ENCODE measurements at regions not wholly inside any gene's neighbourhood (a gene's known extent, or its start where the extent isn't known, plus 50 kb on each side); places are given as distances from the start of the nearest gene placed in this dataset.

DNA sequence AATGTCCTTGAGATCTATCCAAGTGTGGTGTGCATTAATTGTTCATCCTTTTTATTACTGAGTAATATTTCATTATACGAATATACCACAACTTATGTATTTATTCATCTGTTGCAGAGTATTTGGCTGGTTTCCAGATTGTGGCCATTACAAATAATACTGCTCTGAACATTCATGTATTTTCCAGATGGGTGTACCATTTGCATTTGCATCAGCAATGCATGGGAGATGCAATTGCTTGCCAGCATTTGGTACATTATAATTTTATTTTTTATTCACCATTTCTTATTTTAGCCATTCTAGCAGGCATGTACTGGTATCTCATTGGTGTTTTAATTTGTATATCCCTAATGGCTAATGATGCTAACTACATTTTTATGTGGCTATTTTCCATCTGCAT is 162.4 kb downstream of the SCG2 start:
- H3K4me3 ChIP-seq (ENCODE audit: low read depth, poor library complexity, severe bottlenecking) = no peak overlapping the region
- 85 to 86% methylated on average over 1 of the region's 1 CpG for WGBS, 2 donors
- intact Hi-C loops (cut with DNase I; ENCODE audit: low total_unique reads) = no loop called here
- TF ChIP-seq CTCF (IDR thresholded peaks at IDR 0.05) (no peak), POLR2A (IDR thresholded peaks at IDR 0.05) (no peak)
- no peak for DNase-seq (ENCODE audit: low spot score in 2 of 2)

GRCh38 chr2:223442847-223443246 is 159.3 kb downstream of the SCG2 start:
- DNase-seq (ENCODE audit: low spot score in 2 of 2) = no peak
- TF ChIP-seq CTCF (IDR thresholded peaks at IDR 0.05) (no peak), POLR2A (IDR thresholded peaks at IDR 0.05) (no peak)
- intact Hi-C loops (cut with DNase I; ENCODE audit: low total_unique reads) = no loop called here
- H3K4me3 ChIP-seq (ENCODE audit: low read depth, poor library complexity, severe bottlenecking) = no peak overlapping the region
- WGBS, 2 donors = 51 to 61% methylated on average over 2 of the region's 2 CpGs

DNA sequence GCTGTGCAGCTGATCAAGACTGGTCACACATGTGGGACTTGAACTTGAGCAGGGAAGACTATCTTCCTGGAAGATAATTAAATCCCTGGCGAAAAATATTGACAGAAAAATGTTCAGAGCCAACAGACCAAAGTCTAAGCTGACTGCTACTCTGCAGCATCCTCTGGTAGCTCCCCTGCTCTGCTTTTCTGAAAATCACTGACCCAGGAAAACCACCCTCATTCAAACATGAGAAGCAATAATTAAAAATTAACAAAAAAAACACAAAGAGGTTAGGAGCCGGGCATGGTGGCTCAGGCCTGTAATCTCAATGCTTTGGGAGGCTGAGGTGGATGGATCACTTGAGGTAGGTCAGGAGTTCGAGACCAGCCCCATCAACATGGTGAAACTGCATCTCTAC is 151.9 kb downstream of the SCG2 start:
- intact Hi-C loops (cut with DNase I; ENCODE audit: low total_unique reads) = no loop called here
- TF ChIP-seq CTCF (IDR thresholded peaks at IDR 0.05) = no peak
- TF ChIP-seq POLR2A (IDR thresholded peaks at IDR 0.05) = no peak
- H3K4me3 ChIP-seq (ENCODE audit: low read depth, poor library complexity, severe bottlenecking) = no peak overlapping the region
- whole genome bisulfite sequencing, 2 donors = 79 to 85% methylated on average over 3 of the region's 3 CpGs
- DNase-seq (ENCODE audit: low spot score in 2 of 2) = no peak

DNA sequence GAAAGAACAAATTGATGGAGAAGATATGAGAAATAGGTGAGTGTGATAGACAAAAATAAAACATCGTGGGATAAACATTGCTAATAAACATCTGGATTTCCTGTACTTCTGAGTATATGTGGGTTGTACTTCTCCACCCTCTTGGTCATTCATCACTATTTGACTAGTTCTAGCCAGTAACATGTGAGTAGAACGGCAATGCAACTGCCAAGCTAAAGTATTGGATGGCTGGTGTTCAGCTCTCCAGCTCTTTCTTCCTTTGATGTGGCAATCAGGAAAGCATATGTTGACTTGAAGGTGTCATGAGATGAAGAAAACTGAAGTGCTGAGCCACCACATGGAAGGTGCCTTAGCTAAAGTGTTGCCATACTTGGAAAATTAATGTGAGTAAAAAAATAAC is 144.9 kb downstream of the SCG2 start:
- intact Hi-C loops (cut with DNase I; ENCODE audit: low total_unique reads) = no loop called here
- no peak overlapping the region for H3K4me3 ChIP-seq (ENCODE audit: low read depth, poor library complexity, severe bottlenecking)
- TF ChIP-seq POLR2A (IDR thresholded peaks at IDR 0.05) (no peak), CTCF (IDR thresholded peaks at IDR 0.05) (no peak)
- 58 to 66% methylated on average over 2 of the region's 2 CpGs for WGBS, 2 donors
- DNase-seq (ENCODE audit: low spot score in 2 of 2) = no peak

DNA sequence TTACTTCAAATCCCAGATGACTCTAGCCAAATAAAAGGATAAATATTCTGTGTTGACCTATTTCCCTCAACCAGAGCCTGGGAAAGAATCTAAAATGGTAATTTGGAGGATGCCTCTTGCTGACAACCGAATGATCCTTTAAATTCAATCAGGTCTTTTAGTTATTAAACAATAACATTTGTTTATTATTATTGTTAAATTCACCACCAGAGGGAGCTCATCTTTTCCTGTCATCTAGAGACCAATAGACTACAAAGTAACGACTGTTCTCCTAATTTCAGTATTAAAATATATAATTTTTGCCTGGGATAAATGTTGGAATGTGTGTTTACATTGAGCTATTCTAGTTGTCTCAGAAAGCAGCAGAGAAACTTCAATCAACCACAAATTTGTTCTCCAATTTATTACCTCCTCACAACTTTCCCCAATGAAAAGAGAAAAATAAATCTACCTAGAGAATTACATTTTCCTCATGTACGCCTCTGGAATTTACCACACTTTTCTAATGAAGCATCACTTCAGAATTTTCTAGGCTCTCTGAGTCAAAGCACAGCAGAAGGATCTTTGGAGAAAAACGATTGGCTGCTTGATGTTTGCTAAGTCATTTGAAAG is 142.7 kb downstream of the SCG2 start:
- TF ChIP-seq CTCF (IDR thresholded peaks at IDR 0.05) = no peak
- TF ChIP-seq POLR2A (IDR thresholded peaks at IDR 0.05) = no peak
- intact Hi-C loops (cut with DNase I; ENCODE audit: low total_unique reads) = no loop called here
- H3K4me3 ChIP-seq (ENCODE audit: low read depth, poor library complexity, severe bottlenecking) = no peak overlapping the region
- no peak for DNase-seq (ENCODE audit: low spot score in 2 of 2)
- WGBS, 2 donors = 46 to 49% methylated on average over 4 of the region's 4 CpGs

GRCh38 chr2:223460209-223460608 is 142.0 kb downstream of the SCG2 start:
- DNase-seq (ENCODE audit: low spot score in 2 of 2) = no peak
- TF ChIP-seq CTCF (IDR thresholded peaks at IDR 0.05) = no peak
- TF ChIP-seq POLR2A (IDR thresholded peaks at IDR 0.05) = no peak
- no peak overlapping the region for H3K4me3 ChIP-seq (ENCODE audit: low read depth, poor library complexity, severe bottlenecking)
- intact Hi-C loops (cut with DNase I; ENCODE audit: low total_unique reads) = no loop called here
- 85 to 88% methylated on average over 1 of the region's 1 CpG for WGBS, 2 donors
